PC-9 (cell line): ENCODE measurements at regions not wholly inside any gene's neighbourhood (a gene's known extent, or its start where the extent isn't known, plus 50 kb on each side); places are given as distances from the start of the nearest gene placed in this dataset.

ENCODE experiments used
- BruUV-seq: library from RNA; stranded (reverse); fragments of 400-500 nt; replicated peaks from 2 replicates; lab custom pipeline; 2021; lab: Mats Ljungman, UMichigan
- CTCF ChIA-PET: fragments of 300-600 bp; sonication (Branson Sonifier 250); formaldehyde crosslinking; loops from one replicate; lab custom pipeline; 2022; ENCODE audit warnings: antibody characterized with exemption; lab: Charles Lee
- POLR2A ChIA-PET: fragments of 300-600 bp; sonication (Branson Sonifier 250); formaldehyde crosslinking; loops from one replicate; lab custom pipeline; 2022; ENCODE audit warnings: antibody characterized with exemption; ENCODE audit not compliant: unreplicated experiment; lab: Charles Lee
- DNase-seq, 2 experiments: peaks; one replicate each; pipeline versions ENCODE4 v3.0.0 to v3.0.0-alpha.2; 2015 to 2022; ENCODE audit warnings: mixed read lengths in 1 of 2
- H2AFZ ChIP-seq: fragments of 200-600 bp; sonication (generic); 2 replicates; pipeline ENCODE4 v1.8.1; 2017; ENCODE audit warnings: antibody characterized with exemption
- H3F3A ChIP-seq: fragments of 200-600 bp; sonication (generic); 2 replicates; pipeline ENCODE4 v1.8.1; 2017; ENCODE audit warnings: antibody characterized with exemption, mild to moderate bottlenecking, low read depth; ENCODE audit not compliant: insufficient read depth
- H3K27ac ChIP-seq: fragments of 200-600 bp; sonication (generic); 2 replicates; pipeline ENCODE4 v1.6.1; 2016; ENCODE audit warnings: mixed run types
- H3K27me3 ChIP-seq: fragments of 200-600 bp; sonication (generic); 2 replicates; pipeline ENCODE4 v1.6.1; 2016; ENCODE audit warnings: low read depth, mixed run types; ENCODE audit not compliant: insufficient read depth
- H3K36me3 ChIP-seq: fragments of 200-600 bp; sonication (generic); 2 replicates; pipeline ENCODE4 v1.6.1; 2016; ENCODE audit warnings: low read depth, mixed run types
- H3K4me1 ChIP-seq: fragments of 200-600 bp; sonication (generic); replicated peaks from 2 replicates; pipeline ENCODE4 v1.6.1; 2016; ENCODE audit warnings: mixed run types; ENCODE audit not compliant: insufficient read depth
- H3K4me2 ChIP-seq: fragments of 200-600 bp; sonication (generic); 2 replicates; pipeline ENCODE4 v1.6.1; 2017; ENCODE audit warnings: mixed run types
- H3K4me3 ChIP-seq: fragments of 200-600 bp; sonication (generic); 2 replicates; pipeline ENCODE4 v1.6.1; 2016; ENCODE audit warnings: mixed run types
- H3K79me2 ChIP-seq: fragments of 200-600 bp; sonication (generic); 2 replicates; pipeline ENCODE4 v1.6.1; 2017; ENCODE audit warnings: low read depth, mixed run types
- H3K9me2 ChIP-seq: fragments of 200-600 bp; sonication (generic); 2 replicates; pipeline ENCODE4 v1.8.1; 2017; ENCODE audit warnings: mild to moderate bottlenecking; ENCODE audit not compliant: insufficient read depth
- H3K9me3 ChIP-seq: fragments of 200-600 bp; sonication (generic); 2 replicates; pipeline ENCODE4 v1.8.1; 2016; ENCODE audit warnings: low read depth; ENCODE audit not compliant: insufficient read depth
- H4K20me1 ChIP-seq: fragments of 200-600 bp; sonication (generic); 2 replicates; pipeline ENCODE4 v1.8.1; 2017; ENCODE audit not compliant: insufficient read depth
- EZH2 ChIP-seq: fragments of 200-600 bp; sonication (generic); IDR thresholded peaks from 2 replicates; pipeline ENCODE4 v1.8.0; 2017; ENCODE audit warnings: antibody characterized with exemption, low read depth
- intact Hi-C: fragments of 100-400 bp; cut with micrococcal nuclease; formaldehyde crosslinking; loops from one replicate; pipeline ENCODE4 v1.10.0; 2022; ENCODE audit not compliant: unreplicated experiment
- TF ChIP-seq, protein P1 (sequence below): fragments of 200-600 bp; sonication (generic); conservative IDR thresholded peaks from 2 replicates; pipeline ENCODE4 v1.6.1; 2017; ENCODE audit warnings: mixed run types, antibody characterized with exemption, mild to moderate bottlenecking, moderate library complexity

DNA sequence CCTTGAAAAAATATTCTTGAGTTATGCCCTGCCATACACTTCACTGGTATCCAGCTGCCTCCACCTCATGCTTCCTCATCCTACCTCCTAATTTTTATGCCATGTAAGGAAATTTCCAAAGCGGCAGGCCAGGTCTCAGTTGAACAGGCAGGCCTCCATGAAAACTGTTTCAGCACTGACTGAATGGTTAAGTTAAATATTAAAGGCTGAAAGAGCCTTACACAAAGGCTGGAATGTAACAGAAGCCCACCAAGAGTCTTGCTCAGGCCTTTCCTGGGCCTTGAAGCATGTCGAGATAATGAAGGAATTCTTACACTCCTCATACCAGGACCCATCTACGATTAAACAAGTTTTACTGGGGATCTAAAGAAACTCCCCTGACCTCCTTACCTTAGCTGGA is 359.6 kb upstream of the NOCT start:
- CTCF ChIA-PET = no interaction called here

DNA sequence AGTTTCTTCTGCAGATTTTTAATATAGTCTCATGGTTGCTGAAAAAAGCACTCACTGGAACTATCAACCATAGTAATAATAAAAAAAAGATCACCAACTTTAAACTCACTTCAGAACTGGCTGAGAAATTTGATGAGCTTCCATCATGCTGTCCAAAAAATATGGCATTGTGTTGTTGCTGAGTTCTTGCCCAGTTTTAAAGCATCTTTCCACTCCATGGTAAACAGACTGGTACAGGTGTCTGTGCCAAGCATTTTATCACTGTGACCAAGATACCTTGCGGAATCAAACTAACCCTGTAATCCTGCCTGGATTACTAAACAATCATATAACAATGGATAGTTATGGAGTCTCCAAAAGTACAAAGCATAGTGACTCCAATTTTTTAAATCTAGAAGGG is 360.3 kb upstream of the NOCT start:
- Histone ChIP-seq H3K9me3 (0 out of 2 replicates have a peak, but pooled peaks cover 3% of the 10 kb centered on the region), H4K20me1 (no peaks in the 10 kb centered on the region), H3K36me3 (no peaks in the 10 kb centered on the region), H3K4me1 (peaks cover 10% of the 10 kb centered on the region), H3K9me2 (no peaks in the 10 kb centered on the region), H3K4me3 (no peak overlapping the region), H3K27ac (no peak overlapping the region), H3K79me2 (no peaks in the 10 kb centered on the region), H3K4me2 (no peak overlapping the region), H3F3A (no peaks in the 10 kb centered on the region), H3K27me3 (no peaks in the 10 kb centered on the region), H2AFZ (no peak overlapping the region)
- TF ChIP-seq, protein P1, sequence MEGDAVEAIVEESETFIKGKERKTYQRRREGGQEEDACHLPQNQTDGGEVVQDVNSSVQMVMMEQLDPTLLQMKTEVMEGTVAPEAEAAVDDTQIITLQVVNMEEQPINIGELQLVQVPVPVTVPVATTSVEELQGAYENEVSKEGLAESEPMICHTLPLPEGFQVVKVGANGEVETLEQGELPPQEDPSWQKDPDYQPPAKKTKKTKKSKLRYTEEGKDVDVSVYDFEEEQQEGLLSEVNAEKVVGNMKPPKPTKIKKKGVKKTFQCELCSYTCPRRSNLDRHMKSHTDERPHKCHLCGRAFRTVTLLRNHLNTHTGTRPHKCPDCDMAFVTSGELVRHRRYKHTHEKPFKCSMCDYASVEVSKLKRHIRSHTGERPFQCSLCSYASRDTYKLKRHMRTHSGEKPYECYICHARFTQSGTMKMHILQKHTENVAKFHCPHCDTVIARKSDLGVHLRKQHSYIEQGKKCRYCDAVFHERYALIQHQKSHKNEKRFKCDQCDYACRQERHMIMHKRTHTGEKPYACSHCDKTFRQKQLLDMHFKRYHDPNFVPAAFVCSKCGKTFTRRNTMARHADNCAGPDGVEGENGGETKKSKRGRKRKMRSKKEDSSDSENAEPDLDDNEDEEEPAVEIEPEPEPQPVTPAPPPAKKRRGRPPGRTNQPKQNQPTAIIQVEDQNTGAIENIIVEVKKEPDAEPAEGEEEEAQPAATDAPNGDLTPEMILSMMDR = no peak
- TF ChIP-seq EZH2 = no peak
- no peak for DNase-seq
- CTCF ChIA-PET = no interaction called here
- intact Hi-C loops = no loop called here
- POLR2A ChIA-PET = no interaction called here
- BruUV-seq = no TSS peak

More for the DNA sequence above, 359.6 kb upstream of the NOCT start:
- POLR2A ChIA-PET = no interaction called here
- Histone ChIP-seq H3K4me1 (peaks cover 5% of the 10 kb centered on the region), H3K9me3 (0 out of 2 replicates have a peak, but pooled peaks cover 3% of the 10 kb centered on the region), H4K20me1 (no peaks in the 10 kb centered on the region), H3K9me2 (no peaks in the 10 kb centered on the region), H3K27ac (no peak overlapping the region), H3K4me2 (no peak overlapping the region), H3K4me3 (no peak overlapping the region), H3K79me2 (no peaks in the 10 kb centered on the region), H3K36me3 (no peaks in the 10 kb centered on the region), H2AFZ (no peak overlapping the region), H3F3A (no peaks in the 10 kb centered on the region), H3K27me3 (no peaks in the 10 kb centered on the region)
- intact Hi-C loops = no loop called here
- TF ChIP-seq, protein P1 = no peak
- TF ChIP-seq EZH2 = no peak
- DNase-seq = no peak
- no TSS peak for BruUV-seq

DNA sequence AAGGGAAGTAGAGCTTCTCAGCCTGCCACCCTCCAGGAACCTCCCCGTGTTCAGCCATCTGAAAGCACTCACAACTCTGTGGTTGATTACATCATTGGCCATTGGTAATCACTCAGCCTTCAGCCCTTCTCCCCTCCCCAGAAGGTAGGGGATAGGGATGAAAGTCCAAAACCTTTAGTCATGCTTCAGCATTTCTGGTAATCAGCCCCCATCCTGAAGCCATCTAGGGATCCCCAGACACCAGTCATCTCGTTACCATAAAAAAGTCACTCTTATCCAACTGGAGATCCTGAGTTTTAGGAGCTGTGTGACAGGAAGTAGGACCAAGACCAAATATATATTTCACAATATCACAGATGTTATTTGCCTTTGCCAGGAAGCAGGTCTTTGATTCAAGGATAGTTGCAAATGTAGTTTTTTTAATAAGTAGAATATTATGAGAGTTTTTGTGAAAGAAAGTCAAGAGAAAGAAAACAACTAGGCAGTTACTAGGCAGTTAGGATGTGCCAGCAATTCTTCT is 364.6 kb upstream of the NOCT start:
- no peaks in the 10 kb centered on the region for H3K9me2 ChIP-seq
- no peak overlapping the region for H2AFZ ChIP-seq
- H3K79me2 ChIP-seq = no peaks in the 10 kb centered on the region
- no TSS peak for BruUV-seq
- 0 out of 2 replicates have a peak overlapping the region, but pooled peaks have one; percentile 13 for H3K4me2 ChIP-seq
- no peaks in the 10 kb centered on the region for H4K20me1 ChIP-seq
- ChIA-PET POLR2A (no interaction called here), CTCF (interaction anchor here (0.6 kb wide), 1 partner anchor 264 kb away, joined by 4 read pairs; no protein-coding TSS in a partner anchor)
- H3K9me3 ChIP-seq = 0 out of 2 replicates have a peak, but pooled peaks cover 3% of the 10 kb centered on the region
- TF ChIP-seq, protein P1 = no peak
- TF ChIP-seq EZH2 = no peak
- 0 out of 2 replicates have a peak overlapping the region, but pooled peaks have one; percentile 16 for H3K27ac ChIP-seq
- peak in 1 of 2 experiments; percentile 38 for DNase-seq
- H3K36me3 ChIP-seq = no peaks in the 10 kb centered on the region
- peaks cover 10% of the 10 kb centered on the region for H3K4me1 ChIP-seq
- intact Hi-C loops = no loop called here
- H3K4me3 ChIP-seq = no peak overlapping the region
- no peaks in the 10 kb centered on the region for H3F3A ChIP-seq
- H3K27me3 ChIP-seq = no peaks in the 10 kb centered on the region
